ENCODE measurements at regions not wholly inside any gene's neighbourhood (a gene's known extent, or its start where the extent isn't known, plus 50 kb on each side); places are given as distances from the start of the nearest gene placed in this dataset.

GRCh38 chr5:174840435-174840834 is 116.1 kb downstream of the MSX2 start:
- Histone ChIP-seq H3K9me3 (no peaks in the 10 kb centered on the region), H3K4me1 (no peaks in the 10 kb centered on the region), H3K36me3 (no peaks in the 10 kb centered on the region), H3K27ac (no peak overlapping the region), H3K27me3 (no peaks in the 10 kb centered on the region), H3K4me3 (no peak overlapping the region)
- no peak for DNase-seq (ENCODE audit: low spot score)
- TF ChIP-seq, protein P1, sequence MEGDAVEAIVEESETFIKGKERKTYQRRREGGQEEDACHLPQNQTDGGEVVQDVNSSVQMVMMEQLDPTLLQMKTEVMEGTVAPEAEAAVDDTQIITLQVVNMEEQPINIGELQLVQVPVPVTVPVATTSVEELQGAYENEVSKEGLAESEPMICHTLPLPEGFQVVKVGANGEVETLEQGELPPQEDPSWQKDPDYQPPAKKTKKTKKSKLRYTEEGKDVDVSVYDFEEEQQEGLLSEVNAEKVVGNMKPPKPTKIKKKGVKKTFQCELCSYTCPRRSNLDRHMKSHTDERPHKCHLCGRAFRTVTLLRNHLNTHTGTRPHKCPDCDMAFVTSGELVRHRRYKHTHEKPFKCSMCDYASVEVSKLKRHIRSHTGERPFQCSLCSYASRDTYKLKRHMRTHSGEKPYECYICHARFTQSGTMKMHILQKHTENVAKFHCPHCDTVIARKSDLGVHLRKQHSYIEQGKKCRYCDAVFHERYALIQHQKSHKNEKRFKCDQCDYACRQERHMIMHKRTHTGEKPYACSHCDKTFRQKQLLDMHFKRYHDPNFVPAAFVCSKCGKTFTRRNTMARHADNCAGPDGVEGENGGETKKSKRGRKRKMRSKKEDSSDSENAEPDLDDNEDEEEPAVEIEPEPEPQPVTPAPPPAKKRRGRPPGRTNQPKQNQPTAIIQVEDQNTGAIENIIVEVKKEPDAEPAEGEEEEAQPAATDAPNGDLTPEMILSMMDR (IDR thresholded peaks at IDR 0.05): no peak

GRCh38 chr5:174839196-174839595 is 114.8 kb downstream of the MSX2 start:
- TF ChIP-seq, protein P1 (IDR thresholded peaks at IDR 0.05): no peak
- no peaks in the 10 kb centered on the region for H3K4me1 ChIP-seq
- no peak overlapping the region for H3K27ac ChIP-seq
- no peak overlapping the region for H3K4me3 ChIP-seq
- no peaks in the 10 kb centered on the region for H3K9me3 ChIP-seq
- no peaks in the 10 kb centered on the region for H3K27me3 ChIP-seq
- no peak for DNase-seq (ENCODE audit: low spot score)
- no peaks in the 10 kb centered on the region for H3K36me3 ChIP-seq

DNA sequence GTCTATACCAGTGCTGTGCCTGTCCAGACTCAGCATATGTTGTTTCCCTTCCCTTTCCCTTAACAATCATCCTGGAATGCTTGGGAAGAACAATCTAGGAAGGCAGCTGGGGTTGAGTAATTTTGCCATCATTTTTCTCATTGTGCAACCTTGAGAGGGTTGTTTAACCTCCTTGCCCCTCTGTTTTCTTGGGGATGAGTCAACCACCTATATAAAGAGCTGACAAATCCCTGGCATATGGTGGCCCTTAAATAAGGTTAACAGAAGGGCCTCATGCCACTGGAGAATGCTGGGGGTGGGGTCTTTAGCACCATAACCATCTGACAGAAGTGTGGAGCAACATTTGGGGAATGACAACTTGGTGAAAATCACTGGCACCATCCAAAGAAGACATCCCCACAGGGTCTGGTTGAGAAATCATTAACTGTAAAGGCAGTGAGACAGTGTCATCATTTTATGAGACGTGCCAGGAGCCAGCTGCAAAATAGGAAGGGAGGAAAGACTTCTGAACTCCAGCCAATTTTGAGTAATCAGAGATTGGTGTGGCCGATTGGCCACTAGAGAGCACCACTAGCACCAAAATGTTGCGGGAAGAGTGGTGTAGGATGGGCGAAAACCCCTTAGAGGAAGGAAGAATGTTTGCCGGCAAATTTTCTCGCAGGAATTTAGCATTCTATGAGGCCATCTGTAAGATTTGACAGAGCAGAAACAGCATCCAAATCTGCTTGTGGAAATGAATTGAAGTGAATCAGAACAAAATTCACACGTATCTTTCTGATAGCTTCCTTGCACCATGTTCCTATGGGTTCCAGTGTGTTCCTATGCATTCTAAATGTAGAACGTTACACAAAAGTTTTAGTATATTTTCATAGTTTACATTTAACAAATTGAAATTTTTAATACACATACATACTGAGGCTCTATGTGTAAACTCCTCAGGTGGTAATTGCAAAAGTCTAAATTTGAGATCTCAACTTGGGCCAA is 113.8 kb downstream of the MSX2 start:
- no peak for DNase-seq (ENCODE audit: low spot score)
- H3K36me3 ChIP-seq: no peaks in the 10 kb centered on the region
- no peaks in the 10 kb centered on the region for H3K27me3 ChIP-seq
- H3K4me1 ChIP-seq: no peaks in the 10 kb centered on the region
- no peaks in the 10 kb centered on the region for H3K9me3 ChIP-seq
- H3K4me3 ChIP-seq: no peak overlapping the region
- H3K27ac ChIP-seq: no peak overlapping the region
- TF ChIP-seq, protein P1 (IDR thresholded peaks at IDR 0.05): no peak

- no peak for DNase-seq (ENCODE audit: low spot score)
- Histone ChIP-seq H3K27ac (no peak overlapping the region), H3K4me1 (no peaks in the 10 kb centered on the region), H3K36me3 (no peaks in the 10 kb centered on the region), H3K27me3 (no peaks in the 10 kb centered on the region), H3K4me3 (no peak overlapping the region), H3K9me3 (no peaks in the 10 kb centered on the region)
- TF ChIP-seq, protein P1 (IDR thresholded peaks at IDR 0.05): no peak
Observed at GRCh38 chr5:174834081-174834480, 109.7 kb downstream of the MSX2 start.

DNA sequence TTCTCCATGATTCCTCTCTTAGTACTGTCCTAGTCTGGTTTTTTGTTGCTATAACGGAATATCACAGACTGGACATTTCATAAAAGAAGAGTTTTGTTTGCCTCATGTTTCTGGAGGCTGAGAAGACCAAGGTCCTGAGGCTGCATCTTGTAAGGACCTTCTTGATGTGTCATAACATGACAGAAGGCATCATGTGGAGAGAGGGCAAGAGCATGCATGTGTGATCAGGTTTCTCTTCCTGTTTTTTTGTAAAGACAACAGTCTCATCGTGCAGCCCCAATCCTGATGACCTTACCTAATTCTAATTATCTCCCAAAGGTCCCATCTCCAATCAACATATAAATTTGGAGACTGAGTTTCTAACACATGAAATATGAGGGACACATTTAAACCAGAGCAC is 108.4 kb downstream of the MSX2 start:
- no peaks in the 10 kb centered on the region for H3K27me3 ChIP-seq
- no peak overlapping the region for H3K27ac ChIP-seq
- no peak for DNase-seq (ENCODE audit: low spot score)
- H3K4me3 ChIP-seq: no peak overlapping the region
- H3K36me3 ChIP-seq: no peaks in the 10 kb centered on the region
- no peaks in the 10 kb centered on the region for H3K4me1 ChIP-seq
- no peaks in the 10 kb centered on the region for H3K9me3 ChIP-seq
- TF ChIP-seq, protein P1 (IDR thresholded peaks at IDR 0.05): no peak
